Activated CD8-positive, alpha-beta memory T cell treated with anti-CD3 and anti-CD28 coated beads, Interleukin-2, amount 50 U/mL, for 4 hours (primary cell): ENCODE measurements at regions not wholly inside any gene's neighbourhood (a gene's known extent, or its start where the extent isn't known, plus 50 kb on each side); places are given as distances from the start of the nearest gene placed in this dataset.
A peak's percentile ranks its signal among the peaks of the same experiment; 100 is the strongest.
"Not testable (repeated sequence)": the region's sequence is repeated elsewhere in the genome, so short reads cannot be mapped to it uniquely, and the experiment has no call there.

Source experiments
- DNase-seq: peaks from one replicate; pipeline ENCODE4 v3.0.0-alpha.2; 2020

GRCh38 chr5:71771191-71771590 is 52.1 kb downstream of the CARTPT start:
- DNase-seq = no peak

DNA sequence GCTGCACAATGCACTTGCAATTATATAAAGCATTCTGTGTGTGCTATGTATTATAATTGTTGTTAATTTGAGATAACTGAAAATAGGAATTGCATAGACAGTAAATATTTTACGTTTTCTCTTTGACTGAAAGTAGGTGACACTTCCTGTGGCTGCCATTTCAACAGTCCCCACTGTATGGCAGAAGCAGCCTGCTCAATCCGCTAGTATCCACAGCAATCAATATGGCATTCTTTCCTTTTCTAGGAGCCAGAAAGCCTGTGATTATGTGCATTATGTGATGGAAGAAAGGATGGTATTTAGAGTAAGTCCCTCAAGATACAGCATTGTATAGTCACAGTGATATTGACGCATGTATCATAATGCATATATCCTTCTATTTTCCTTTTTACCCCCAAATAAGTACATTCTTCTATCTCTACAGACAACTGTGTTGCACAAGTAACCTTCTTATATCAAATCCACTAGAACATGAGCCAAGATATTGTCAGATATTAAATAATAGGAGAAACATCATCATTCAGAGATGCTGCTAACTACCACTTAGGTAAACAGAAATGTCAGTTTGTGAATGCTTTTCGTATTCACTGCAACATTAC is 59.7 kb downstream of the CARTPT start:
- no peak for DNase-seq

DNA sequence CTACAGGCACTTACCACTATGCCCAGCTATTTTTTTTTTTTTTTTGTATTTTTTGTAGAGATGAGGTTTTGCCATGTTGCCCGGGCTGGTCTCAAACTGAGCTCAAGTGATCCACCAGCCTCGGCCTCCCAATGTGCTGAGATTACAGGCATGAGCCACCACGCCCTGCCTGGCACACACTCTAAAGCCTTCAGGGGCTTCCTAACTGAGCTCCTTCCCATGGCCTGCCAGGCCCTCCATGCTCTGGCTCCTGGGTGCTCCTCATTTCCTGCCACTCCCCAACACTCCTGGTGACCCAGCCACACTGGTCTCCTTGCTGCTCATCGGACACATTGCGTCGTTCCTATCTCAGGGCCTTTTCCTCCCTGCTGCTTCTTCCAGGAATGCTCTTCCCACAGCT is 61.5 kb downstream of the CARTPT start:
- DNase-seq = no peak

GRCh38 chr5:71782393-71782770 is 63.3 kb downstream of the CARTPT start:
- no peak for DNase-seq

DNA sequence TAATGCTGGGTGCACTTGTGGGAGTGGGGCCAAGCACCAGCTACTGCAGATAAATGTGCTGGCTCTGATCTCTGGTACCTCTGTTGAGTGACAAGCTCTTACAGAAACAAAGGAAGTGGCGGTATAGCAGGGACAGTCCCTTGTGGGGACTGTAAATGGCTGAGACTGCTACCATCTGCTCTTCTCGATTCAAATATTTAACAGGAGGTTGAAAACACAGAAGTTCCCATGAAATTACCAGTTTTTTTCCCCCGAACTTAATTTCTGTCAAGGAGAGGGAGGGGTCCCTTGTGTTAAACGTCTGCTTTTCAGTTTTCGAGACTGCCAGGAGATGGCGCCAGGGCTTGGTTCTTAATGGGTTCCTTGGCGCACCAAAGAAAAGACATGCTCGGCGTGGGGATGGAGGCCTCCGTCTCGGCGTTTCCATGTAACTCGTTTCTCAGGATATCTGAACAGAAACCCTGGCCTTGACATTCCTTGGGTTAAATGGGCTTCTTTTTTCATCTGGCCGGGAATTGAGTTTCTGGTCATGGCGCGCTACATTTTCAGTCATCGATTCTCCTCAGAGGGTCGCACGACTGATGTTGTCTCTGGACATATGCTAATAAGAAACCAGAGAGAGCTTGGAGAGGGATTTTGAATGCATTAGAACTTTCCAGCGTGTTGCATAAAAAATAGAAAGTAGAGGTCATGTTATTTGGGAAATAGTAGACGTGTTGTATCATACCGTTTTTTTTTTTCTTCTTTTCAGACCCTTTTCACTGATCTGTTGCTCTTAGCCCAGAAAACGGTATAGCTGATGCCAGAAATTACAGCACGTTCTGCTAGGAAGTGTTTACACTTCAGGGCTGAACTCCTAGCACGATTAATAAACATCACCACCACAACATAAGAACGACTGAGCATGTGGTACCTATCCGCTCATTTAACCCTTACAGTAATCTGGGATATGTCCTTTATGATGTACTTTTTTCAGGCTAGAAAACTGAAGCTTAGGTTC is 64.0 kb downstream of the CARTPT start:
- DNase-seq = peak; percentile 28

DNA sequence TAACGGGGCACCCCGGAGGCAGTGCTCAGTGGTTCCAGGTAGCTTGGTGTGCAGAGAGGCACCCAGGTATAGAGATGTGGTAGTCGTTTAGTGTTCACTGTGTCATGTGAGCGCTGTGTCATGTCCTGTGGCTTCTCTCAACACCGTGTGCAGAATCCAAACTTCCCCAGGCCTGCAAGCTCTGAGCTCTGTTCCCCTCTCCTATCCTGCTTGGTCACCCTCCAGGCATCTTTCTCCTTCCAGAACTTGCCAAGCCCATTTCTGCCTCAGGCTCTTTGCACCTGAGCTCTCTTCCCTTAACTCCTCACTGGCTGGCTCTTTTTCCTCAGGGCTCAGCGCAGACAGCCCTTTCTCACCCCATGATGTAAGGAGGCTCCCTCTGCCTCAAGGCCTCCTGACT is 64.8 kb downstream of the CARTPT start:
- DNase-seq = no peak

DNA sequence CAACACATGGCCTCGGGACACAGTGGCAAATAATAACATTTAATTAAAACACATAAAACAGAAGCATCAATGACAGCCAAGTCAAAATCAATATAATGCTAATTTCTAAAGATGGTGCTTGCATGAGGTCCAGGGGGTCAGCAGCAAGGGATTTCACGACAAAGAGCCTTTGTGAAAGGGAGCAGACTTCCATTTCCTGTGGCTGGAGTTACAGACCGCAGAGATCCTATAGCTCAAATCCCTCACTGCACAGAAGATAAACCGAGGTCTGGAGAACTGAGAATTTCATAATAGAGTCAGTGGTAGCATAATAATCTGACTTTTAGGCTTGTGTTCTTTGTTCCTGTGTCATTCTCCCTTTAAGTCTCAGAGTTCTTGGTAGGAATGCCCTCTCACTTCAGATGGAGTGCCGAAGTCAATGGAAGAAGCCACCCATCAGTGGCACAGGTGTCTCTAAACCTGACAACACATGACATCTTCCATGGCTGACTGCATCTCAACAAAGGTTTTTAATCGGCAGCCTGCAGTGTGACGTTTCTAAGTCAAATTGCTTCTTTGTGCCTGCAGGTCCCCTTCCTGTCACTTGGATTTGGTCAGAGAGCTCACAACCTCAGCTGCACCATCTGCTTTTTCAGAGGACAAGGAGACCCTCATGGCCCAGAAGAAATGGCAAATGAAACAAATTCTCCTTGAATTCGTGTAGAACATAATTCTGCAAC is 67.4 kb downstream of the CARTPT start:
- DNase-seq = no peak

- no peak for DNase-seq
Measured at GRCh38 chr5:71788794-71789193, 69.7 kb downstream of the CARTPT start.

GRCh38 chr5:71789746-71790145 is 70.7 kb downstream of the CARTPT start:
- no peak for DNase-seq

DNA sequence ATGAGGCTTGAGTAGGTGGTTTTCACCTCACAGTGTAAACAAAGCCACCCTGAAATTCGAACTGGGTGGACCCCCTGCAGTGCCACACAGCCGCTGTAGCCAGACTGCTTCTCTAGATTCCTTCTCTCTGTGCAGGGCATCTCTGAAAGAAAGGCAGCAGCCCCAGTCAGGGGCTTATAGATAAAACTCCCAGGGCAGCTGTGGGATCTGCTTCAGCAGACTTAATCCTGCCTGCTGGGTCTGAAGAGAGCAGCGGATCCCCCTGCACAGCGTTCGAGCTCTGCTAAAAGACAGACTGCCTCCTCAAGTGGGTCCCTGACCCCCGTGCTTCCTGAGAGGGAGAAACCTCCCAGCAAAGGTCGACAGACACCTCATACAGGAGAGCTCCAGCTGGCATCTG is 71.4 kb downstream of the CARTPT start:
- DNase-seq = no peak

- DNase-seq = not testable (repeated sequence)
Measured at GRCh38 chr5:71792041-71792440, 73.0 kb downstream of the CARTPT start.

GRCh38 chr5:71794061-71794695 is 75.1 kb downstream of the CARTPT start:
- DNase-seq = no peak

DNA sequence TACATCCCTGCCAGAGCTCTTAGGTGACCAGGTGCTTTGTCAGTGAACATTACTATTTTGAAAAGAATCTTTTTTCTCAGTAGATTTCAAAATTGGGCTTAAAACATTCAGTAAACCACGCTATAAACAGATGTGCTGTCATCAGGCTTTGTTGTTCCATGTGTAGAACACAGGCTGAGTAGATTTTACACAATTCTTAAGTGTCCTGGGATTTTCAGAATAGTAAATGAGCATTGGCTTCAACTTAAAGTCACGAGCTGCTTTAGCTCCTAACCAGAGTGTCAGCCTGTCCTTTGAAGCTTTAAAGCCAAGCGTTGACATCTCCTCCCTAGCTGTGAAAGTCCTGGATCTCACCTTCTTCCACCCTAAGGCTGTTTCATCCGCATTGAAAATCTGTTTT is 83.6 kb downstream of the CARTPT start:
- DNase-seq = no peak

- no peak for DNase-seq
Measured at GRCh38 chr5:71806711-71807110, 87.6 kb downstream of the CARTPT start.

DNA sequence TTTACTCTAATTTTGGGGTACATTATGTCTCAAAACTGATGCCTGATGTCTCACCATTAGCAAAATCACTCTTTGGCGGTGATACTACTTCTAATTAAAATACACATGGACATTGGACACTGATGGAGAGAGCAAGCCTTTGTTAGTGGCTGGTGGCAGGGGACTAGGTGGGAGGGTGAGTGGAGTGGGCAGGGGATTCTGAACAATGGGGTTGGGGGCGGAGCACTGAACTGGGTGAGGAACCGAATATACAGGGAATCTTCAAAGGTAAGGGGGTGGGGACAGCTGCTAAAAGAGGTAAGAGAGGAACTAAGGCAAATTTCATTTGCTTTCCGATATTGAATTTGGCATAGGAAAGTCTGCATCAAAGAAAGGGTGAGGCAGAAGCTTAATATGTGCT is 88.8 kb downstream of the CARTPT start:
- DNase-seq = no peak

DNA sequence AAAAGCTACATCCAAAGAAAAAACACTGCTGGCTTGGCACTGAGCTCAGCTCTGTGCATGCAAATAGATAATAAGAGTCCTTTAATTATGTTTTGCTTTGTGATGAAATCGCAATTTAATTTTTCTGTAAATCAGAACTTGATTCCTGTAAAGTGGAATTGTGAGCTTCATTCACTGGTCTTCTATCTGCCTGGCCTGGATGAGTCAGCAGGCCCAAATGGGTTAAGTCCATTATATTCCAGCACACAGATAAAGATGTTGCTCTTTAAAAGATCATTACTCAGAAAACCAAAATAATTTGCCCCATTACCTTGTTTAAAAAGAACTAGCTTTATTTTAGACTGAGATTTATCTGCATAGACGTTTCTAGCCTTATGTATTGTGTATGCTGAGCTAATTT is 90.4 kb downstream of the CARTPT start:
- DNase-seq = no peak

DNA sequence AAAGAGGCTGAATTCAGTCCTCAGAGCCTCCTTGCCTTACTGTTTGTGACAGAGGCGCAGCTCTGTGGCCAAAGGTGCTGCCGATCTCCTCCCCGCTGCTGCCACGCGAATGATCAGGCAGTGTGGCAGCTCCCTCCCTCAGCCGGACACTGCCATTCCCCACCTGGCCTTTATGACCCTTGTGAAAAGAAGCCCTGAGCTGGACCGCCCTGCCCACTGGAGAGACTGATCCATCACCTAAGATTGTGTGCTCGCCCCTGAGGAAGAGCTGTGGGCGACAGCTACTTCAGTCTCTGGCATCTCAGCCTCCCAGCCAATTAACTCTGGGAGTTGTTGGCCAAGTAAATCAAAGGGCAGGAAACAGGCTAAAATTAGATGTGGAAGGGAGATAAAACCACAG is 90.9 kb downstream of the CARTPT start:
- no peak for DNase-seq

GRCh38 chr5:71810471-71811195 is 91.6 kb downstream of the CARTPT start:
- DNase-seq = no peak

GRCh38 chr5:71811779-71812178 is 92.7 kb downstream of the CARTPT start:
- DNase-seq = no peak

DNA sequence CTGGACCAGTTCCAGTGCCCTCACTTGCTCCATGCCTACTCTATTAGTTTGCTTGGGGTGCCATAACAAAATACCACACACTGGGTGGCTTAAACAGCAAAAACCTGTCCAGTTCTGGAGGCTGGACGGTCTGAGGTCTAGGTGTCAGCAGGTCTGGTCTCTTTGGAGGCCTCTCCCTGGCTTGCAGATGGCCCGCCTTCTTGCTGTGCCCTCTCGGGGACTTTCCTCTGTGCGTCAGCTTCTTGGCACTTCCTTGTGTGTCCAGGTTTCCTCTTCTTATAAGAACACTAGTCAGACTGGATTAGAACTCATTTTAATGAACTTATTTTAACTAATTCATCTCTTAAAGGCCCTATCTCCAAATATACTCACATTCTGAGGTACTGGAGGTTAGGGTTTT is 97.2 kb downstream of the CARTPT start:
- no peak for DNase-seq

DNA sequence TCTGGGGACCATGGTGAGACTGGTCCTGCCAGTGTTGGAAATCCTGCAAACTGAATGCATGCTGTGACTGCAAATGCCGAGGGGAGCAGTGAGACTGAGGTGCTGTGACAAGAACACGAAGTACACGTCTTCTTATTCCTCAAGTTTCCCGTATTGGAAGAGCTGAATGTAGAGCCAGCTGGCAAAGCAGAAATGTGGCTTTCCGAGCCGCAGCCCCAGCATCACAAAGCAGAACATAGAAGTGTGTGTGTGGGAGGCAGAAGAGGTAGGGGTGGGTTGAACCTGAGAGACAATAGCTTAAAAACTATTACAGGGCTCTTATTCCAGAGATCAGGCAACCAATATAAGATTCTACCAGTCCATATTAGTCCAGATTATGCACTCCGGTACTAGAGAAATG is 98.8 kb downstream of the CARTPT start:
- no peak for DNase-seq

DNA sequence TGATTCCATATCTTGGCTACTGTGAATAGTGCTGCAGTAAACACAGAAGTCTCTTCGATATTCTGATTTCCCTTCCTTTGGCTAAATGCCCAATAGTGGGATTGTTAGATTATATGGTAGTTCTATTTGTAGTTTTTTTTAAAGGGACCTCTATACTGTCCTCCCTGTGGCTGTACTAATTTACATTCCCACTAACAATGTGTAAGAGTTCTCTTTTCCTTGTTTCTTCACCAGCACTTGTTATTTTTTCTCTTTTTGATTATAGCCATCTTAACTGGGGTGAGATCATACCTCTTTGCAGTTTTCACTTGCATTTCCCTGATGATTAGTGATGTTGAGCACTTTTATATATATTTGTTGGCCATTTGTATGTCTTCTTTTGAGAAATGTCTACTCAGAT is 102.0 kb downstream of the CARTPT start:
- DNase-seq = no peak

DNA sequence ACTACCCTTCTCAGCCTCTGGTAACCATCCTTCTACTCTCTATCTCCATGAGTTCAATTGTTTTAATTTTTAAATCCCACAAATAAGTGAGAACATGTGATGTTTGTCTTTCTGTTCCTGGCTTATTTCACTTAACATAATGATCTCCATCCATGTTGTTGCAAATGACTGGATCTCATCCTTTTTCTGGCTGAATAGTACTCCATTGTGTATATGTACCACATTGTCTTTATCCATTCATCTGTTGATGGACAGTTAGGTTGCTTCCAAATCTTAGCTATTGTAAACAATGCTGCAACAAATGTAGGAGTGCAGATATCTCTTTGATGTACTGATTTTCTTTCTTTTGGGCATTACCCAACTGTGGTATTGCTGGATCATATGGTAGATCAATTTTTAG is 103.0 kb downstream of the CARTPT start:
- DNase-seq = not testable (repeated sequence)
